WTC11 (cell line): ENCODE measurements at regions not wholly inside any gene's neighbourhood (a gene's known extent, or its start where the extent isn't known, plus 50 kb on each side); places are given as distances from the start of the nearest gene placed in this dataset.

Experiments
- ZNF232 ChIP-seq: sonication (generic); formaldehyde crosslinking; IDR thresholded peaks from 2 replicates; pipeline ENCODE4 v1.8.0; 2022; ENCODE audit warnings: mild to moderate bottlenecking, missing genetic modification reagents
- TF ChIP-seq, protein P1 (sequence below): sonication (generic); formaldehyde crosslinking; IDR thresholded peaks from 2 replicates; pipeline ENCODE4 v1.8.1; 2022; ENCODE audit warnings: mild to moderate bottlenecking, missing genetic modification reagents, moderate library complexity, borderline replicate concordance
- TF ChIP-seq, protein P2 (sequence below): fragments of 200-600 bp; IDR thresholded peaks from 2 replicates; pipeline ENCODE4 v1.8.0; 2022; ENCODE audit warnings: antibody characterized with exemption

DNA sequence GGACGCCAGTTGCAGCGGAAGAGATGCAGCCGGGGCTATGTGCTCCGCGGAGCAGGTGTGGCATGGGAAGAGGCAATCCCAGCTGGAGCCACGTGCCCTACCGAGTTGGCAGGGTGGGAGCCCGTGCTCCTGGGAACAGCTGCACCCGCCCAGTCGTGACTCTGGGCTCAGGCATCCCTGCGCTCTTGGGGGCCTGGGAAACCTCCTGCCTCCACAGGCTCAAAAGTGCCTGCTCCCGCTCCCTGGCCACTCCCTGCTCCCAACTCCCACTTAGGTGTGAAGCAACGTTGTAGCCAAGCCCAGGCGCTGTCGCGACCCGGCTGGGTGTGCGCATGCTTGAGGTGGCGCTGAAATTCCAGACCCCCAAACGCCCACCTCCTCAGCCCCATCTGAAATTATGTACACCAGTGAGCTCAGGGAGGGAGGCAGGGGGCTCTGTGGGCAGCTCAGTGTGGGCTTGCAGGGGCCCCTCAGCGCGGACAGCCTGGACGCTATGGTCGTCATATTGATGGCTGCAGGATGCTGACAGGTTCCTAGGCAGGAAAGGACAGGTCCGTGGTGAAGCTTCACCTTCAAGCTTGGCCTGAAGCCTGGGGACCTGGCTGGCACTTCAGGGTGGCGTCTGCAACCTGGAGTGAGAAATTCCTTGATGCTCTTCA lies 429.9 kb downstream of the SLITRK1 start:
- TF ChIP-seq, protein P1, sequence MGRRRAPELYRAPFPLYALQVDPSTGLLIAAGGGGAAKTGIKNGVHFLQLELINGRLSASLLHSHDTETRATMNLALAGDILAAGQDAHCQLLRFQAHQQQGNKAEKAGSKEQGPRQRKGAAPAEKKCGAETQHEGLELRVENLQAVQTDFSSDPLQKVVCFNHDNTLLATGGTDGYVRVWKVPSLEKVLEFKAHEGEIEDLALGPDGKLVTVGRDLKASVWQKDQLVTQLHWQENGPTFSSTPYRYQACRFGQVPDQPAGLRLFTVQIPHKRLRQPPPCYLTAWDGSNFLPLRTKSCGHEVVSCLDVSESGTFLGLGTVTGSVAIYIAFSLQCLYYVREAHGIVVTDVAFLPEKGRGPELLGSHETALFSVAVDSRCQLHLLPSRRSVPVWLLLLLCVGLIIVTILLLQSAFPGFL (CRISPR knock-in tag) = no peak
- TF ChIP-seq, protein P2, sequence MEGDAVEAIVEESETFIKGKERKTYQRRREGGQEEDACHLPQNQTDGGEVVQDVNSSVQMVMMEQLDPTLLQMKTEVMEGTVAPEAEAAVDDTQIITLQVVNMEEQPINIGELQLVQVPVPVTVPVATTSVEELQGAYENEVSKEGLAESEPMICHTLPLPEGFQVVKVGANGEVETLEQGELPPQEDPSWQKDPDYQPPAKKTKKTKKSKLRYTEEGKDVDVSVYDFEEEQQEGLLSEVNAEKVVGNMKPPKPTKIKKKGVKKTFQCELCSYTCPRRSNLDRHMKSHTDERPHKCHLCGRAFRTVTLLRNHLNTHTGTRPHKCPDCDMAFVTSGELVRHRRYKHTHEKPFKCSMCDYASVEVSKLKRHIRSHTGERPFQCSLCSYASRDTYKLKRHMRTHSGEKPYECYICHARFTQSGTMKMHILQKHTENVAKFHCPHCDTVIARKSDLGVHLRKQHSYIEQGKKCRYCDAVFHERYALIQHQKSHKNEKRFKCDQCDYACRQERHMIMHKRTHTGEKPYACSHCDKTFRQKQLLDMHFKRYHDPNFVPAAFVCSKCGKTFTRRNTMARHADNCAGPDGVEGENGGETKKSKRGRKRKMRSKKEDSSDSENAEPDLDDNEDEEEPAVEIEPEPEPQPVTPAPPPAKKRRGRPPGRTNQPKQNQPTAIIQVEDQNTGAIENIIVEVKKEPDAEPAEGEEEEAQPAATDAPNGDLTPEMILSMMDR = no peak
- TF ChIP-seq ZNF232 (CRISPR knock-in tag) = no peak
